ENCODE measurements at regions not wholly inside any gene's neighbourhood (a gene's known extent, or its start where the extent isn't known, plus 50 kb on each side); places are given as distances from the start of the nearest gene placed in this dataset.

GRCh38 chr12:39692258-39692853, 72.8 kb upstream of the ABCD2 start:
- TF ChIP-seq CTCF (conservative IDR thresholded peaks at IDR 0.05; ENCODE audit: low read depth, low read length) (peak; percentile 51; the same call in 1 of the 2 replicates), EZH2 (IDR thresholded peaks at IDR 0.05; ENCODE audit: borderline replicate concordance, low read depth, low read length, poor library complexity, severe bottlenecking) (no peak)

Measured in A673 (cell line).